AG10803 (cell line): ENCODE measurements at regions not wholly inside any gene's neighbourhood (a gene's known extent, or its start where the extent isn't known, plus 50 kb on each side); places are given as distances from the start of the nearest gene placed in this dataset.

Experiments
- DNase-seq: peaks from one replicate; pipeline ENCODE4 v3.0.0; 2010; ENCODE audit warnings: low read depth
- H3K4me3 ChIP-seq: 2 replicates; pipeline ENCODE4 v1.5.1; 2011; ENCODE audit warnings: mild to moderate bottlenecking, low read length, control low read depth
- TF ChIP-seq, protein P1 (sequence below): conservative IDR thresholded peaks from 2 replicates; pipeline ENCODE4 v1.5.1; 2011; ENCODE audit warnings: mild to moderate bottlenecking, low read length, control low read depth, inconsistent platforms

DNA sequence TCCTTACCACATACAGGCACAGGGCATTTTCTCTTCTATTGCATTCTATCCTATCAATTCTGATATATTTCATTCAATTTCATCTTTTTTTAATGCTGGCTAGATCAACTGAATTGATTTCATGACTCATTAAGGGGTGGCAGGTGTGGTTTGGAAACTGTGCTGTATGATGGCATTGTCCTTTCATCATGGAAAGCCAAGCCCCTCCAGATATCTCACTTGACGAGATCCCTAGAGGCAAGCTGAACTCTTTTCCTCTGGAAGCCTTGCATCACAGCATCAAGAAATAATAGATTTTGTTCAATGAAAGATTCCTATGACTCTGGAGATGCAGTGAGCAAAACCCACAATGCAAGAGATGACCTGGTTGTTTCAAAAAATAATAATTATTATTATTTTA lies 401.2 kb downstream of the PREX1 start:
- no peak overlapping the region for H3K4me3 ChIP-seq
- no peak for DNase-seq
- TF ChIP-seq, protein P1, sequence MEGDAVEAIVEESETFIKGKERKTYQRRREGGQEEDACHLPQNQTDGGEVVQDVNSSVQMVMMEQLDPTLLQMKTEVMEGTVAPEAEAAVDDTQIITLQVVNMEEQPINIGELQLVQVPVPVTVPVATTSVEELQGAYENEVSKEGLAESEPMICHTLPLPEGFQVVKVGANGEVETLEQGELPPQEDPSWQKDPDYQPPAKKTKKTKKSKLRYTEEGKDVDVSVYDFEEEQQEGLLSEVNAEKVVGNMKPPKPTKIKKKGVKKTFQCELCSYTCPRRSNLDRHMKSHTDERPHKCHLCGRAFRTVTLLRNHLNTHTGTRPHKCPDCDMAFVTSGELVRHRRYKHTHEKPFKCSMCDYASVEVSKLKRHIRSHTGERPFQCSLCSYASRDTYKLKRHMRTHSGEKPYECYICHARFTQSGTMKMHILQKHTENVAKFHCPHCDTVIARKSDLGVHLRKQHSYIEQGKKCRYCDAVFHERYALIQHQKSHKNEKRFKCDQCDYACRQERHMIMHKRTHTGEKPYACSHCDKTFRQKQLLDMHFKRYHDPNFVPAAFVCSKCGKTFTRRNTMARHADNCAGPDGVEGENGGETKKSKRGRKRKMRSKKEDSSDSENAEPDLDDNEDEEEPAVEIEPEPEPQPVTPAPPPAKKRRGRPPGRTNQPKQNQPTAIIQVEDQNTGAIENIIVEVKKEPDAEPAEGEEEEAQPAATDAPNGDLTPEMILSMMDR: no peak

DNA sequence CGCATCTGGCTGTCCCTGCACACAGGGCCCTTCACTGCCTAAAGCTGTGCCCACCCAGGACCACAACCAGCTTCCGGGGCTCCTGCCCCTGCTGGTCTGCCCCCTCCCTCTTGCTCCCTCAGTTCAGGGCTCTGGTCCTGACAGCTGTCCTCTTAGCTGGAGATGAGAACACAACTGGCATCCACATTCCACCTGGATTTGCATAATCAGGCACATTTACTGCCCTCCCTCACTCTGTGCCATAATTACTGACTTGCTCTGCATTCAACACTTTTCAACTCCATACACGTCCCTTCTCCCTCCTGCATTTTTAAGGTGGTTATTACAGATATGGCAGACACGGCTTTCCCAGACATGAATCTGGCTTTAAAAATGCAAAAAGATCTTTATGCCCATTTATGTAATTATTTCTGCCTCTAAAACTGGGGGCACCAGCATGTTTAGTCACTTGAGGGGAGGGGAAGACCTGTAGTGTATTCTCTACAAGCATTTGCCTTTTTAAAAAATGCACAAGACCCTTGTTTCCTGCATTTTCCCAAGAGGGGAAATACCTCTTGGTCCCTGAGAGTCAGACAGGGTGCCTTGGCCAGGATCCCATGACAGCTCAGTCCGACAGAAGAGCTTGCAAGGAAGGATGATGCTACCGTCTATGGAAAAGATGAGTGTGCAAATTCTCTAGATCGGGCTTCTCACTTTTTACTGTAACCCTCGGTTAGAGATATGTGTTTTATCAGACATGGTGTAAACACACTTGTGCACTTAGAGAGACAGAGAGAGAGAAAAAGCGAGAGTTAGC lies 401.8 kb downstream of the PREX1 start:
- H3K4me3 ChIP-seq: no peak overlapping the region
- DNase-seq: no peak
- TF ChIP-seq, protein P1: no peak

DNA sequence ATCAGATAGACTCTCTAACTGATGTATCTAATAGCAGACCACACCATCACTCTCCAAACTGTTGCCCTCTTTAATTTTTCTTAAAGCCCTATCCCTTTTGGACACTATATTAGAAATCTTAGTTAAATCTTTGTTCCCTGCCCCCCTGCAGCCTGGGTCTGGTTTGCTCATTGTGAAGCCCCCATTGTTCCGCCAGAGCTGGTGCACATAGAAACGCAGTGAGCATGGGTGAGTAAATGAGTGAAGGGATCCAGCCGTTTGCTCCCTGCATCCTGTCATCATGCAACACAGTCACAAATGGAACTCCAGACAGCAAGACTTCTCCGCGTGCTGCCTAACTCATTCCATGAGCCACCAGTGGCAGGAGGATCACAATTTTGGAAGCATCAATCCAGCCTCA lies 402.5 kb downstream of the PREX1 start:
- no peak overlapping the region for H3K4me3 ChIP-seq
- DNase-seq: no peak
- TF ChIP-seq, protein P1: no peak

DNA sequence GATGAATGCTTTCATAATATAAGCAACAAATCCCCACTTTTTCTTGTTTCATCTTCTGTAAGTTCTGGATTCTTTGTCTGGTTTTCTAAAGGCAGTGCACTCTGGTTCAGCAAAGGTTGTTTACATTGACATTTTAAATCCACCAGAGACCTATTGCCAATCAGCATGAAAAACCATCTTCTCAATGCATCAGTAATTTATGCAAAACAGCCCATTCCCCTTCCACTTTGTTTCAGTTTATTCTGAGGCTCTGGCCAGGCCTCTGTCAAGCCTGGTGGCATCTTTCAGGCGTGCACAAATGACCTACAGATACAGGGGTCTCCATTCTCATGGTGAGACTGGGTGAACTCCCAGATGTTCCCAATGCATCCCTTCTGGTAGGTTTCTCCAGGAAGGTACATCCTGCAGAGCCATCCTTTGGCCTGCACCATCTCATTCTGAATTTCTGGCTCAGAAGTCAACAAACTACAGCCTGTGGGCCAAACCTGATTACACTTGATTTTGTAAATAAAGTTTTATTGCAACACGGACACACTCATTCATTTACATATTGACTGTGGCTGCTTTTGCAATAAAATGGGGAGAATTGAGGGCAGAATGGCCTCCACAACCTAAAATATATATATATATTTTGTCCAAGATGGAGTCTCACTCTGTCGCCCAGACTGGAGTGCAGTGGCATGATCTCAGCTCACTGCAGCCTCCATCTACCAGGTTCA lies 405.4 kb downstream of the PREX1 start:
- H3K4me3 ChIP-seq: no peak overlapping the region
- DNase-seq: no peak
- TF ChIP-seq, protein P1: no peak

DNA sequence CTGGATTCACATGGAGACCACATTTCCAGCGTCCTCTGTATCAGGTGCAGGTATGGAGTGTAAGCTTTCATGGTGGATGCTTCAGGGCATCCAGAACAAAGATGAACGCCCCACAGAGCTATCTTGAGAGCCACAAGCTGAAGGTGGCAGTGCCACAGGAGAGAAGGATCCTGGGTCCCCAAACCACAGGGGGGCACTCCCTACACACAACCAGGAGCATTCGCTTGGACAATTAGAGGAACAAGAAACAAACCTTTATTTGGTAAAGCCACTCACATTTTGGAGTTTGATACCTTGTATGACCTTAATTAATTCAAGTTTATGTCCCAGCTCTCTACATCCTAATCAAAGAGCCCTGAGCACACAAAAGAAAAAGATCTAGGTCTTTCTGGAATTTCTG lies 406.3 kb downstream of the PREX1 start:
- no peak overlapping the region for H3K4me3 ChIP-seq
- TF ChIP-seq, protein P1: no peak
- DNase-seq: no peak

DNA sequence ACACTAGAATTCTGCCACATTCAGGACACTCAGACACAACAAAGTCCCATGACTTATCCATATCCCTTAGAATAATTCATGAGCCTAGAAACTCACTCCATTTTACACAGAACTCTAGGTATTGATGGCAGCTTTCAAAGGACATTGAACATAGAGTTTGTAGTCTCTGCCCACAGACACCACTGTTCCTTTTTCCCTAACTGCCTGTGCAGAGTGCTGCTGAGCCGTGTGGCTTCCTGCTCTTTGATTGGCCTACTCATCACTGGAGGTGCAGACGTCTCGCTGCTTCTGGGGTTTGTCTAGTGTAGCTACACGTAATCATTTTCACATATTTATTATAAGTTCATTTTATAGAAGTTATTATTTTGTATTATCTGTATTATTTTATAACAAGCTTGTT lies 407.6 kb downstream of the PREX1 start:
- no peak for DNase-seq
- TF ChIP-seq, protein P1: no peak
- no peak overlapping the region for H3K4me3 ChIP-seq

DNA sequence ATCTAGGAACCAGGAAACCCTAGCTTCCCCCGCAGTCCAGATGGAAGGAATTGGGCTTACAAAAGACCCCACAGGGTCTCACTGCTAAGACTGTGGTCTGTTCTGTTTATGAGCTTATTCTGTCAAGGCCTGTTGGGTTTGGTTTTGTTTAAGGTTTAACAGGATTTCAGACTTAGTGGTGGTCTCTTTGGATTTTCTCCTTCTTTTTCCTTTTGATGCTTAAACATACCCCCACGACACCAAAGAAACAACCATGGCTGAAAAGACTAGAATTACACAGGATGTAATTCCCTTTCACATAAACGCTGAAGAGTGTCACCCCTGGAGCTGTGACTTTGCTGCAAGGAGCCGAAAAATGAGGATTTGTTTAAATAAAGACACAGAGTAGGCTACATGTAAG lies 408.6 kb downstream of the PREX1 start:
- no peak overlapping the region for H3K4me3 ChIP-seq
- TF ChIP-seq, protein P1: no peak
- no peak for DNase-seq
